ENCODE measurements at regions not wholly inside any gene's neighbourhood (a gene's known extent, or its start where the extent isn't known, plus 50 kb on each side); places are given as distances from the start of the nearest gene placed in this dataset.

- H3K27me3 ChIP-seq (ENCODE audit: insufficient read depth, poor library complexity, severe bottlenecking): no peaks in the 10 kb centered on the region
- TF ChIP-seq SPI1 (IDR thresholded peaks at IDR 0.05; ENCODE audit: borderline replicate concordance, low read depth): no peak
- no peak for TF ChIP-seq CTCF (IDR thresholded peaks at IDR 0.05; ENCODE audit: insufficient read depth, low read length)
- no peak for TF ChIP-seq GABPA (IDR thresholded peaks at IDR 0.05; ENCODE audit: low read depth)
- no peak for TF ChIP-seq REST (IDR thresholded peaks at IDR 0.05; ENCODE audit: insufficient replicate concordance, low read depth)
- TF ChIP-seq POLR2AphosphoS5 (IDR thresholded peaks at IDR 0.05; ENCODE audit: low read depth): no peak
Observed at GRCh38 chr1:103854279-103854678, 104.6 kb downstream of the AMY1C start.

GRCh38 chr1:103859721-103860120 is 110.0 kb downstream of the AMY1C start:
- no peak for TF ChIP-seq REST (IDR thresholded peaks at IDR 0.05; ENCODE audit: insufficient replicate concordance, low read depth)
- TF ChIP-seq POLR2AphosphoS5 (IDR thresholded peaks at IDR 0.05; ENCODE audit: low read depth): no peak
- TF ChIP-seq GABPA (IDR thresholded peaks at IDR 0.05; ENCODE audit: low read depth): no peak
- TF ChIP-seq CTCF (IDR thresholded peaks at IDR 0.05; ENCODE audit: insufficient read depth, low read length): no peak
- no peak for TF ChIP-seq SPI1 (IDR thresholded peaks at IDR 0.05; ENCODE audit: borderline replicate concordance, low read depth)
- Histone ChIP-seq H3K27ac (replicated peaks) (no peak overlapping the region), H3K27me3 (ENCODE audit: insufficient read depth, poor library complexity, severe bottlenecking) (no peaks in the 10 kb centered on the region), H3K4me3 (replicated peaks; ENCODE audit: insufficient read depth, low read length) (no peak overlapping the region)
- DNase-seq (ENCODE audit: low read depth in 1 of 2, low spot score in 1 of 2): no peak

More at GRCh38 chr1:103854279-103854678, 104.6 kb downstream of the AMY1C start:
- no peak overlapping the region for H3K27ac ChIP-seq (replicated peaks)
- DNase-seq (ENCODE audit: low read depth in 1 of 2, low spot score in 1 of 2): no peak
- no peak overlapping the region for H3K4me3 ChIP-seq (replicated peaks; ENCODE audit: insufficient read depth, low read length)

- Histone ChIP-seq H3K27me3 (ENCODE audit: insufficient read depth, poor library complexity, severe bottlenecking) (no peaks in the 10 kb centered on the region), H3K4me3 (replicated peaks; ENCODE audit: insufficient read depth, low read length) (no peak overlapping the region), H3K27ac (replicated peaks) (no peak overlapping the region)
- no peak for DNase-seq (ENCODE audit: low read depth in 1 of 2, low spot score in 1 of 2)
- TF ChIP-seq POLR2AphosphoS5 (IDR thresholded peaks at IDR 0.05; ENCODE audit: low read depth) (no peak), REST (IDR thresholded peaks at IDR 0.05; ENCODE audit: insufficient replicate concordance, low read depth) (no peak), SPI1 (IDR thresholded peaks at IDR 0.05; ENCODE audit: borderline replicate concordance, low read depth) (no peak), CTCF (IDR thresholded peaks at IDR 0.05; ENCODE audit: insufficient read depth, low read length) (no peak), GABPA (IDR thresholded peaks at IDR 0.05; ENCODE audit: low read depth) (no peak)
Observed at GRCh38 chr1:103898576-103899345, 149.1 kb downstream of the AMY1C start.
